ENCODE measurements at regions not wholly inside any gene's neighbourhood (a gene's known extent, or its start where the extent isn't known, plus 50 kb on each side); places are given as distances from the start of the nearest gene placed in this dataset.

GRCh38 chr1:238443687-238444086 lies 553.0 kb upstream of the ZP4 start:
- CTCF ChIA-PET: no interaction called here
- Histone ChIP-seq H3K4me1 (ENCODE audit: control insufficient read depth, extremely low read depth, insufficient read depth, low read length) (no peaks in the 10 kb centered on the region), H3K36me3 (ENCODE audit: control insufficient read depth in 2 of 2, extremely low read depth in 1 of 2, insufficient read depth in 2 of 2, low read length in 2 of 2) (no peaks in the 10 kb centered on the region), H3K27ac (ENCODE audit: insufficient read depth, low read depth, low read length) (no peak overlapping the region), H3K9me3 (replicated peaks; ENCODE audit: control insufficient read depth, insufficient read depth, low read length) (no peaks in the 10 kb centered on the region), H3K27me3 (ENCODE audit: control insufficient read depth in 2 of 2, insufficient read depth in 2 of 2, low read length in 2 of 2) (no peaks in the 10 kb centered on the region), H2AFZ (ENCODE audit: low read depth, low read length) (no peak overlapping the region), H3K9me1 (replicated peaks; ENCODE audit: control insufficient read depth, extremely low read depth, insufficient read depth, low read length) (no peaks in the 10 kb centered on the region), H3K4me2 (ENCODE audit: insufficient read depth, low read length) (no peak overlapping the region), H4K20me1 (replicated peaks; ENCODE audit: control insufficient read depth, extremely low read depth, insufficient read depth, low read length) (no peaks in the 10 kb centered on the region), H3K9ac (replicated peaks; ENCODE audit: extremely low read depth, insufficient read depth, low read length) (no peak overlapping the region), H3K79me2 (ENCODE audit: control insufficient read depth, insufficient read depth, low read length) (no peaks in the 10 kb centered on the region), H3K4me3 (replicated peaks in 1 of 3; ENCODE audit: insufficient read depth in 1 of 3, low read depth in 1 of 3, low read length in 3 of 3) (no peak overlapping the region)
- BruUV-seq (replicated peaks): no TSS peak
- FAIRE-seq (no peak), DNase-seq (ENCODE audit: low read depth, low spot score) (no peak)
- POLR2A ChIA-PET: no interaction called here
- intact Hi-C loops (cut with micrococcal nuclease) (no loop called here), dilution Hi-C loops (cut with MboI; ENCODE audit: extremely low pct_ligation_motif_present, low sequenced_read_pairs) (no loop called here)
- TF ChIP-seq FOS (IDR thresholded peaks at IDR 0.05; ENCODE audit: borderline replicate concordance, insufficient read depth, low read length): no peak
- no peak for TF ChIP-seq EZH2 (IDR thresholded peaks at IDR 0.05; ENCODE audit: borderline replicate concordance, low read depth, low read length, severe bottlenecking)
- no peak for TF ChIP-seq JUN (IDR thresholded peaks at IDR 0.05; ENCODE audit: borderline replicate concordance, insufficient read depth, insufficient read length, low read depth)

- BruUV-seq (replicated peaks): no TSS peak
- Histone ChIP-seq H3K27ac (ENCODE audit: insufficient read depth, low read depth, low read length) (no peak overlapping the region), H3K4me2 (ENCODE audit: insufficient read depth, low read length) (no peak overlapping the region), H4K20me1 (replicated peaks; ENCODE audit: control insufficient read depth, extremely low read depth, insufficient read depth, low read length) (no peaks in the 10 kb centered on the region), H3K79me2 (ENCODE audit: control insufficient read depth, insufficient read depth, low read length) (no peaks in the 10 kb centered on the region), H3K36me3 (ENCODE audit: control insufficient read depth in 2 of 2, extremely low read depth in 1 of 2, insufficient read depth in 2 of 2, low read length in 2 of 2) (no peaks in the 10 kb centered on the region), H3K9me1 (replicated peaks; ENCODE audit: control insufficient read depth, extremely low read depth, insufficient read depth, low read length) (no peaks in the 10 kb centered on the region), H3K4me1 (ENCODE audit: control insufficient read depth, extremely low read depth, insufficient read depth, low read length) (no peaks in the 10 kb centered on the region), H3K9ac (replicated peaks; ENCODE audit: extremely low read depth, insufficient read depth, low read length) (no peak overlapping the region), H3K9me3 (replicated peaks; ENCODE audit: control insufficient read depth, insufficient read depth, low read length) (no peaks in the 10 kb centered on the region), H3K4me3 (replicated peaks in 1 of 3; ENCODE audit: insufficient read depth in 1 of 3, low read depth in 1 of 3, low read length in 3 of 3) (no peak overlapping the region), H2AFZ (ENCODE audit: low read depth, low read length) (no peak overlapping the region), H3K27me3 (ENCODE audit: control insufficient read depth in 2 of 2, insufficient read depth in 2 of 2, low read length in 2 of 2) (no peaks in the 10 kb centered on the region)
- intact Hi-C loops (cut with micrococcal nuclease) (no loop called here), dilution Hi-C loops (cut with MboI; ENCODE audit: extremely low pct_ligation_motif_present, low sequenced_read_pairs) (no loop called here)
- TF ChIP-seq EZH2 (IDR thresholded peaks at IDR 0.05; ENCODE audit: borderline replicate concordance, low read depth, low read length, severe bottlenecking) (no peak), FOS (IDR thresholded peaks at IDR 0.05; ENCODE audit: borderline replicate concordance, insufficient read depth, low read length) (no peak), JUN (IDR thresholded peaks at IDR 0.05; ENCODE audit: borderline replicate concordance, insufficient read depth, insufficient read length, low read depth) (no peak), MYC (IDR thresholded peaks at IDR 0.05; ENCODE audit: low read depth, low read length) (no peak), GATA2 (IDR thresholded peaks at IDR 0.05; ENCODE audit: insufficient read depth, insufficient read length, low read depth, low read length) (no peak), POLR2A (IDR thresholded peaks at IDR 0.05; ENCODE audit: low read depth, low read length) (no peak), CTCF (IDR thresholded peaks at IDR 0.05; ENCODE audit: extremely low read depth in 1 of 2, insufficient read depth in 1 of 2, low read depth in 1 of 2, low read length in 2 of 2) (no peak), POLR2AphosphoS5 (IDR thresholded peaks at IDR 0.05; ENCODE audit: insufficient read depth, low read depth, low read length) (no peak), MAX (IDR thresholded peaks at IDR 0.05; ENCODE audit: insufficient read depth, insufficient read length) (no peak)
- FAIRE-seq (no peak), DNase-seq (ENCODE audit: low read depth, low spot score) (no peak)
- ChIA-PET CTCF (no interaction called here), POLR2A (no interaction called here)
Observed at GRCh38 chr1:238439511-238439910, 548.8 kb upstream of the ZP4 start.

Data from endothelial cell of umbilical vein (primary cell).